Suppressor macrophage treated with lipopolysaccharide for 4 hours (primary cell): ENCODE measurements at regions not wholly inside any gene's neighbourhood (a gene's known extent, or its start where the extent isn't known, plus 50 kb on each side); places are given as distances from the start of the nearest gene placed in this dataset.
A peak's percentile ranks its signal among the peaks of the same experiment; 100 is the strongest.
"Not testable (repeated sequence)": the region's sequence is repeated elsewhere in the genome, so short reads cannot be mapped to it uniquely, and the experiment has no call there.

ENCODE experiments used
- DNase-seq: peaks from one replicate; pipeline ENCODE4 v3.0.0-alpha.2; 2020

DNA sequence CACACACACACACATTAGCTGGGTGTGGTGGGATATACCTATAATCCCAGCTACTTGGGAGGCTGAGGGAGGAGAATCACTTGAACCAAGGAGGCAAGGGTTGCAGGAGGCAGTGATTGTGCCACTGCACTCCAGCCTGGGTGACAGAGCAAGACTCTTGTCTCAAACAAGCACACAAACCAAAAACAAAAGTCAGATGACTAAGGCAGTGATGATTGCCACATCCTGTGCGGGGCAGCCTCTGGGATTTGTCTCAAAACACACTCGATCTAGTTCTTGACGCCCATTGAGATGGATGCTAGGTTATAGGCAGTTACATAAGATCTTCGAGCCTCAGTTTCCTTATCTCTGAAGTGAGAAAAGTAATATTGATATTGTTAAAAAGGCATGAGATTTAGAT is 57.8 kb upstream of the NBPF8 start:
- DNase-seq, result peak; percentile 73

DNA sequence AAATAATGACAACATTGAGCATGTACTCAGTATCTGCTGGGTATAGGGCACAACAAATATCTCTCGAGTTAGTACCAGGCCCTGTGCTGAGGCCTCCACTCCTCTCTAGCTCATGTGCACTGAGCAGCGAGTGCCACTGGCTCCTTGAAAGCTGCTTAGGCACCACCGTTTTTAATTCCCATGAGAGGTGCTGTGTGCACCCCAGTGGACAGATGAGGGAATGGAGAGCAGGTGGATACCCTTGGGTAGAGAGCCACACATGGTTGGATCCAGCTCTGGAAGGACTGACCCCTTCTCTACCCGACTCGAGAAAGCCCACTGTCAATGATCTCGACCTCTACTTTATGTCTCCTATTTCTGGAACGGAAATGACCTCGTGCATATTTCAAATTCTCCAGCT is 58.7 kb upstream of the NBPF8 start:
- peak; percentile 0 for DNase-seq

DNA sequence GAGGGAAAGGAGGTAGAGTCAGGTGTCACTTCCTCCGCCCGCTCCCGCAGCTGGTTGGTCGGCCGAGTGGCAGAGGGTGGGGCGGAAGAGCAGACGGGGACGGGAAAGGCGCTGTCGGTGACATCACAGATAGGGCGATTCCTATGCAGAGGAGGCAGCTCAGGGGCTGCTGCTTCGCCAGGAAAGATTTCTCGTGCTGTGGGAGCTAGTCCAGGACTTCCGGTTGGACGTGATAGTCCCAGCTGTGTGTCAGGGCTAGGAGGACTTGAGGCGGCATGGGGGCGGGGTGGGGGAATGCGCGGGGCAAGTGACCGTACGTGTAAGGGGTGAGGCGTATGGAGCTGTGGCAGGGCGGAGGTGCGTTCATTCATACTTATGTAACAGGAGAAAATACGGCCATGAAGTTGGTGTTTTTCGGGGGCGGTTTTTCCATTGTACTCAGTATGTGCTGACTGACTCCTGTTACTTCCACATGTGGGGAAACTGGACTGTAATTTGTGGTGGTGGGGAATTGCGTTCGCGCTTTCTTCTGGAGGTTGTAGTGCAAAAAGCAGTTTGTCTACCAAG is 60.1 kb upstream of the NBPF8 start:
- DNase-seq, result peak; percentile 66

DNA sequence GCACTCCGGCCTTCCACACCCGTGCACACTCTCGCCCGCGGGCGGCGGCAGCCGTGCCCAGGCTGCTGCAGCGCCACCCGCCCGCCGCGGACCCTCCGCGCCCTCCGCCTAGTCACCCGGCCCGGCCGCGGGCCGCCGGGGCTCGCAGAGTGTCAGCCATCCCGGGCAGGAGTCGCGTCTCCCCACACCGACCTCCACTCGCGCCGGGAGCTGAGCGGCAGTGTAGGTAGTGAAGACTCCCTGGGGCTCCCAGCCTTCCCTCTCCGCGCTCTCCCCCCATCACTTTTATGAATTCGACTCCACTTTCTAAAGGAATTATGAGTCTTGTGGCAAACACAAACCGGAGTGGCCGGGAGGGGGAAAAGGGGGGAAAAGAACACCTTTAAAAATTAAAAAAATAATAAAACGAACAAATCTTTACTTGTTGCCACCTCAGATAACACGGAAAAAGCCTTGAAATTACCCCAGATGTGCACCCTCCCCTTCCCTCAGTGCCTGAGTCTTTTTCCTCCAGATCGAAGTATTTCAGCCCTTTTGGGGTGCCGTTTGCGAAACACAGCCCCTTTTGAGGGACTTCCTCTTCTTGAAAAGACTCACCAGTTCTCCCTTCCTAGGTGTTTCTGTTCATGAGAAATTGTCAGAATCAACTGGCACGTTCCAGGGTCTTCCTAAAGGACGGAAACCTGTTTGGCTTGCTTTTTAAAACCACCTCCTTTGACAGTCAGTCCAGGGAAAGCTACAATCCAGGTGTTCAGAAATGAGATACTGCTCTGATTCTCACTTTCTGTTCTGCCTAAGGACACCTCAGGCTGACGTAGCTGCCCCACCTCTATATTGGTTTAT is 72.4 kb upstream of the NBPF8 start:
- peak; percentile 0 for DNase-seq

DNA sequence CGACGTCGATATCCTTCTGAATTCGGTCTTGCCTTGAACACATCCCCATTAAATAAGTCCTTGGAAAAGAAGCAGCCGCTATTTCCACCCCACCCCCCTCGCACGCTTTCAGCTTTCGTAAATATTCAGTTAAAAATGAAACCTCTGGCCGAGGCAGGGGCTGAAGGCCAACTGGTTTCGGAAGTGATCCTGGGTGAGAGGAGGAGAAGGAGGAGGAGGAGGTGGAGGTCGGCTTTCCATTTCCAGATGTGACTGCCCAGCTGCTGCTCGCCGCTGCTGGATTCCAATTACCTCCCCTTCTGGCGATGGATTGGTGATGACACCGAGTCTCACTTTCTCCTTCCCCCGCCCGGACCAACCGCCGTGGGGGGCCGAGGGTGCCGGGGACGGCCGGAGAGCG is 73.1 kb upstream of the NBPF8 start:
- peak; percentile 48 for DNase-seq

GRCh38 chr1:120340838-120341751 is 73.7 kb upstream of the NBPF8 start:
- DNase-seq, result not testable (repeated sequence)

DNA sequence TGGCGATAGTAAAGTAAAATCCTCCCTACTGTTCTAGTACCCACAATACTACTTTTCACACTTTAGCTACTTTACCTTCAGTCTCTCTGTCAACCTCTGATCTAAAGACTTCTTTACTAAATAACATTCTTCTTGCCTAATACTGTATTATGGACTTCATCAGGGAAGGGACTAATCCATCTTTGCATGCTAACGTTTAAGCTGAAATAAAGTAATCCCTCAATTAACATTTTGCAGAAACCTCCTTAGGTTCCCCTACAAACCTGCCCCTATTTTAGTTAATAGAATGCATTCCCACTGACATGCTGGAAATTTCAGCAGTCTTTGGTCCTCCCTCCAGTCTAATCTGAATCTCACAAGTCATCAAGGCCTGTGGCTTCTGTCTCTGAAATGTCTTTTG is 99.1 kb upstream of the NBPF8 start:
- not testable (repeated sequence) for DNase-seq

DNA sequence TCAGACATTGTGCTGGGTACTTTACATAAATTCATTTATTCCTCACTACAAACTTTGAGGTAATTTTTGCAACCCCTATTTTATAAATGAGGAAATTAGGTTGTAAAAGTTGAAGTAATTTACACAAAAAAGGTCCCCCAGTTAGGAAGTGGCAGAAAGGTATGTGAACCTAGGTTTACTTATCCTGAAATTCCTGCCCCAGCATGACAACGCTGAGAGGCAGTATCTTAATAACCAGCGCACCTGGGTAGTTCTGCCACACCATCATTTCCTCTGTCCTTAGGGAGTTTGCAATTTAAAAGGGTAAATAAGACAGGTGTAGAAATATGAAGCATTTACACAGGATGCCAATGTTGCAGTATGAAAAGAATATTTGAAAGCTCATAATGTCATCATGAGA is 102.9 kb upstream of the NBPF8 start:
- DNase-seq, result not testable (repeated sequence)

- not testable (repeated sequence) for DNase-seq
Observed at GRCh38 chr1:120308940-120309578, 105.8 kb upstream of the NBPF8 start.

DNA sequence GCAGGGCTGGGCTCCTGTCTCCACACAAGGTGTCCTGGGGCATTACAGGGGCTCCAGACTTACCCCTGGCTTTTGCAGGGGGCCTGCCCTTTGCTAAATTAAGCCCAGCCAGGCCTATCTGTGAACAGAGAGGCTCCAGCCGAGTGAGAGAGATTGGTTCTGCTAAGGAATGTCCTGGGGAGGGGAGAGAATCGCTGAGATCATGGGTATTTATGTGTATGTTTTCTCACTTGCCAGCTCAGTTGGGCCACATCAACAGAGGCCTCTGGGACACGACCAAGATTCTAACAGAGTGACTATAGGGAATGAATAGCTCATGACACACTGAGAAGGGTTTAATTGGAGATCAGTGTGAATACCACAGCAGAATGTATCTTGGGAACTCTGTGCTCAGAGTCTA is 109.8 kb upstream of the NBPF8 start:
- DNase-seq, result not testable (repeated sequence)

DNA sequence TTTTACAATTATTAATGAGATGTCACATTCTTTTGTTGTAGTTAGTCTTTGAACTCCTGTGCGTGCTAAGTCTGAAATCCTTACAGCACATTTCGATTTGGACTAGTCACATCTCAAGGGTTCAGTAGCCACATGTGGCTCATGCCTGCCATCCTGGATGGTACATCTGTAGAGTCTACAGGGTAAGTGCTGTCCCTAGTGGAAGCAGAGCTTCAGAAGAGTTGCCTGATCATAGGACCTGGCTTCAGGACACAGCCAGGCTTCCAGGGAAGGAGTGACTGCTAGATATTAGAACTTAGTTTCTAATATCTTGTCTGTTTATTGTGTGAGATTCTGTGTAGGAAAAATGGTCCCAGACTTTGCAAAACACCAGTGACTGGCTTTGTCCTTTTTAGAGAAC is 110.5 kb upstream of the NBPF8 start:
- not testable (repeated sequence) for DNase-seq

DNA sequence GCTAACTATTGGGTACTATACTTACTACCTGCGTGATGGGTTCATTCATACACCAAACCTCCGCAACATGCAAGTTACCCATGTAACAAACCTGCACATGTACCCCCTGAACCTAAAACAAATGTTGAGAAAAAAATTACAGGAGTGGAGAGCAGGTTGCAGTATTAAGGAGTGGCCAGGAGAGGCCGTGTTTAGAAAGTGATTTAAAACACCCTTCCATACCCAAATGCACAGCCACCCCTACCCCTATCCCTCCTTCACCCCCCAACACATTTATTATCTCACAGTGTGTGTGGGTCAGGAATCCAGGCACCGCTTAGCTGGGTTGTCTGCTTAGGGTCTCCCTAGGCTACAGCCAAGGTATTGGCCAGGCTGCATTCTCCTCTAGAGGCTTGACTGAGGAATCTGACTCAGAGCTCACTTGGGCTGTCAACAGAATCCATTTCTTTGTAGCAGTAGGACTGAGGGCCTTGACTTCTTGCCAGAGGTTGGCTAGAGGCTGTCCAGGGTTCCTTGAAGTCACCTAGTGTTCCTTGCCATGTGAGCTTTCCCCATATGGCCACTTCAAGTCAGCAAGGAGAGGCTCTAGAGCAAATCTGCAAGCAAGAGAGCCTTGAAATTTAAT is 115.3 kb upstream of the NBPF8 start:
- DNase-seq, result not testable (repeated sequence)

- DNase-seq, result not testable (repeated sequence)
Observed at GRCh38 chr1:120298487-120298886, 116.3 kb upstream of the NBPF8 start.

DNA sequence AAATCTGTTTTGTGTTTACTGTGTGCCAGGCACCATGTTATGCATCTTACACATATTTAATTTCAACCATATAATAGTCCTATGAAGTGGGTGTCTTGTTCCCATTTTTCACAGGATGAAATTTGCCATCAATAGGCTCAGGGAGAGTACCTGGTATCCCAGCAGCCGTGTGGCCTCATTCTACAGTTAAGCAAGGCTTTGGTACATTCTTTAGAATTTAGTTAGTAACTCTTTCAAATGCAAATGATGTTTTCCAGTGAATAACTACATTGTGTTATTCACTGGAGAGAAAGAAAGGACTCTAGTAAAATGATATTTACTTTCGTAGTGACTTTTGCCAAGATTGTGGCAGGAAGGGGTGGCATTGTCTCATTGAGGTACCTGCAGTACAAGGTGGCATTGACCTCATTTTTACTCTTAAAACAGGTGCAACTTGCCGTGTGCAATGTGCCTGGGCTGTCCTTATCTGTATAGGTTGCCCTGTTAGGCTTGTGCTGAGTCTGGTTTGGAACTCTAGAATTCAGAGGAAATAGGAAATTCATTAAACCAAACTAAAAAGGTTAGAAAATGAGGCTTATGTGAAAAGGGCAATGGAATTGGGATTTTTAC is 117.4 kb upstream of the NBPF8 start:
- not testable (repeated sequence) for DNase-seq

GRCh38 chr1:120290105-120290504 is 113.8 kb upstream of the SEC22B start:
- DNase-seq, result not testable (repeated sequence)

DNA sequence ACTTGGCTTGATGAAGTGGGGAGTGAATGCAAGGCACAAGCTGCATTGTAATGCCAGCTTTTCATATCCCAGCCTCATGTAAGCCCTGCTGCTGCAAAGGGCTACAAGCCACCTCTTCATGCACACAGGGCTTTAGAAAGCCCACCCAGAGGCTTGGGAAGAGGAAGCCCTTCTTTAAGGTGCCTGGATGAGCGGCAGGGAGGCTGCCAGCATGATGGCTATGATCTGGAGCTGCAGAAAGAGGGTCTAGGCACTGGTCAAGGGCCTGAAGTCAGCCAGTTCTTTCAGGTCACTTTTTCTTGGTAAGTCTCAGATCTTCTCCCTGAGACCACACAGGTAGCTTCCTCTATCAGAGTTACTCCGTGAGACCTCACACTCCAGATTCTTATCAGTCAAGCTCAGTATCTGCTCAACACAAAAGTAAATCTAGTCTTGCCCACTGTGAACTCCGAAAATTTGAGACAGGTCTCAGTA is 113.3 kb upstream of the SEC22B start:
- DNase-seq, result not testable (repeated sequence)

- not testable (repeated sequence) for DNase-seq
Observed at GRCh38 chr1:120288814-120289600, 112.7 kb upstream of the SEC22B start.

DNA sequence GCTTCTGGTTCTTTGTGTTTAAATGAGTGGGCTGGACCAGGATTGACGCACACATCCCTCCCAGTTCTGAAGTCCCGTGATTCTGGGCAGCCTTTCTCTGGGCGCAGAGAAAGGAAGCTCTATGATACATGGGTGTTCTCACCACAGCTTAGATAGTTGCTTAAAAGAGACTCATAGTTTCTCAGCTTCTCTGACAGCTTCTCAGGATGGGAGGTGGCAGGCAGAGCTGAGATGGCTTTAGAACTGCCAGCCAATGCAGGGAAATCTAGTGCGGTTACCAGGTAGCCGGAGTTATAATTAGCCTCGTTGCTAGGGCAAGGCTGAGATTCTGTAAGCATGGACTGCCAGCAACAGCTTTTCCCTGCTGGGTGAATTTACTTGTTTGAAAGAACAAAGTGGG is 111.8 kb upstream of the SEC22B start:
- not testable (repeated sequence) for DNase-seq

GRCh38 chr1:120282744-120283464 is 106.6 kb upstream of the SEC22B start:
- not testable (repeated sequence) for DNase-seq

DNA sequence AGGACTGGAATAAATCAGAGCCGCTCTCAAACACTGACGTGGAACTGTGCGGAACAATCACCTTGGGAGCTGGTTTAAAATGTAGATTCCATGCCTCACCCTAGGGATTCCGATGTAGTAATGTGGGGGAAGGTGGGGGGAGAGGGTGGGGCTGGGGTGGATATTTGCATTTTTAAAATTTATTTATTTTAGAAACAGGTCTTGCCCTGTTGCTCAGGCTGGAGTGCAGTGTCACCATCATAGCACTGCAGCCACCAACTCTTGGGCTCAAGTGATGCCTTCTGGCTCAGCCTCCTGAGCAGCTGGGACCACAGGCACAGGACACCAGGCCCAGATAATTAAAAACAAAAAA is 101.9 kb upstream of the SEC22B start:
- DNase-seq, result not testable (repeated sequence)
